WTC11 (cell line): ENCODE measurements at regions not wholly inside any gene's neighbourhood (a gene's known extent, or its start where the extent isn't known, plus 50 kb on each side); places are given as distances from the start of the nearest gene placed in this dataset.

ENCODE experiments used
- ATAC-seq: fragments of 200-7000 bp; cut with Tn5 transposase; 2 replicates; pipeline ENCODE4 v1.10.0; 2021; ENCODE audit warnings: mild to moderate bottlenecking, moderate library complexity
- CTCF ChIA-PET: fragments of 300-600 bp; sonication (Branson Sonifier 250); formaldehyde crosslinking; loops from one replicate; lab custom pipeline; 2021; ENCODE audit warnings: antibody characterized with exemption; lab: Charles Lee
- POLR2A ChIA-PET: fragments of 350-600 bp; sonication (Branson Sonifier 250); formaldehyde crosslinking; loops from one replicate; lab custom pipeline; 2021; ENCODE audit warnings: antibody characterized with exemption; lab: Charles Lee
- DNase-seq: peaks from one replicate; pipeline ENCODE4 v3.0.0; 2021; ENCODE audit warnings: low spot score
- H3K27ac Mint-ChIP-seq: 2 replicates; pipeline ENCODE4 v1.8.0; 2021; ENCODE audit warnings: mixed read lengths
- H3K27me3 Mint-ChIP-seq: 2 replicates; pipeline ENCODE4 v1.8.0; 2021; ENCODE audit warnings: low read depth, mild to moderate bottlenecking, moderate library complexity, mixed read lengths
- H3K36me3 Mint-ChIP-seq: 2 replicates; pipeline ENCODE4 v1.8.0; 2021; ENCODE audit warnings: mixed read lengths
- H3K4me1 Mint-ChIP-seq: 2 replicates; pipeline ENCODE4 v1.8.0; 2022; ENCODE audit warnings: mixed read lengths
- H3K4me3 Mint-ChIP-seq: 2 replicates; pipeline ENCODE4 v1.8.0; 2021; ENCODE audit warnings: mild to moderate bottlenecking, moderate library complexity, mixed read lengths
- H3K9me3 Mint-ChIP-seq: 2 replicates; pipeline ENCODE4 v1.8.0; 2021; ENCODE audit warnings: mixed read lengths
- AFF4 ChIP-seq: sonication (generic); formaldehyde crosslinking; IDR thresholded peaks from 2 replicates; pipeline ENCODE4 v1.8.1; 2023; ENCODE audit warnings: mild to moderate bottlenecking, missing genetic modification reagents, borderline replicate concordance
- CBFB ChIP-seq: sonication (generic); formaldehyde crosslinking; IDR thresholded peaks from 2 replicates; pipeline ENCODE4 v1.8.1; 2022; ENCODE audit warnings: mild to moderate bottlenecking, low read depth, missing genetic modification reagents
- CDX4 ChIP-seq: fragments of 250-450 bp; sonication (Bioruptor Pico); IDR thresholded peaks from 2 replicates; pipeline ENCODE4 v1.9.0; 2021; ENCODE audit warnings: moderate library complexity, mild to moderate bottlenecking, inconsistent platforms, borderline replicate concordance
- CTCF ChIP-seq: fragments of 200-600 bp; IDR thresholded peaks from 2 replicates; pipeline ENCODE4 v1.8.0; 2022; ENCODE audit warnings: antibody characterized with exemption
- E2F5 ChIP-seq: sonication (generic); formaldehyde crosslinking; IDR thresholded peaks from 2 replicates; pipeline ENCODE4 v1.8.1; 2022; ENCODE audit warnings: mild to moderate bottlenecking, moderate library complexity, missing genetic modification reagents
- ESRRA ChIP-seq: sonication (generic); formaldehyde crosslinking; IDR thresholded peaks from 2 replicates; pipeline ENCODE4 v1.8.1; 2022; ENCODE audit warnings: mild to moderate bottlenecking, missing genetic modification reagents, borderline replicate concordance
- FOXJ3 ChIP-seq: sonication (generic); formaldehyde crosslinking; IDR thresholded peaks from 2 replicates; pipeline ENCODE4 v1.9.0; 2021; ENCODE audit warnings: missing genetic modification reagents, mild to moderate bottlenecking, borderline replicate concordance
- FOXK1 ChIP-seq: sonication (generic); formaldehyde crosslinking; IDR thresholded peaks from 2 replicates; pipeline ENCODE4 v1.8.0; 2022; ENCODE audit warnings: mild to moderate bottlenecking, moderate library complexity, missing genetic modification reagents
- FOXP1 ChIP-seq: sonication (generic); formaldehyde crosslinking; IDR thresholded peaks from 2 replicates; pipeline ENCODE4 v1.8.0; 2022; ENCODE audit warnings: missing genetic modification reagents, mild to moderate bottlenecking, moderate library complexity, borderline replicate concordance
- GABPB1 ChIP-seq: sonication (generic); formaldehyde crosslinking; IDR thresholded peaks from 2 replicates; pipeline ENCODE4 v1.8.1; 2023; ENCODE audit warnings: mild to moderate bottlenecking, missing genetic modification reagents
- GTF2I ChIP-seq: fragments of 250-450 bp; sonication (Bioruptor Pico); conservative IDR thresholded peaks from 2 replicates; pipeline ENCODE4 v1.4.0; 2021; ENCODE audit warnings: mild to moderate bottlenecking
- IRF1 ChIP-seq: sonication (generic); formaldehyde crosslinking; IDR thresholded peaks from 2 replicates; pipeline ENCODE4 v1.8.0; 2023; ENCODE audit warnings: missing genetic modification reagents
- JAZF1 ChIP-seq: fragments of 250-450 bp; sonication (Bioruptor Pico); IDR thresholded peaks from 2 replicates; pipeline ENCODE4 v1.9.0; 2021; ENCODE audit warnings: moderate library complexity, mild to moderate bottlenecking, inconsistent platforms
- JUN ChIP-seq: sonication (generic); formaldehyde crosslinking; IDR thresholded peaks from 2 replicates; pipeline ENCODE4 v1.8.0; 2023; ENCODE audit warnings: mild to moderate bottlenecking, missing genetic modification reagents
- MXD4 ChIP-seq: fragments of 250-450 bp; sonication (Bioruptor Pico); IDR thresholded peaks from 2 replicates; pipeline ENCODE4 v1.8.0; 2021; ENCODE audit warnings: mild to moderate bottlenecking, moderate library complexity, borderline replicate concordance
- NFATC4 ChIP-seq: fragments of 250-450 bp; sonication (Bioruptor Pico); IDR thresholded peaks from 2 replicates; pipeline ENCODE4 v1.9.0; 2021; ENCODE audit warnings: mild to moderate bottlenecking
- NR1H2 ChIP-seq: sonication (generic); formaldehyde crosslinking; IDR thresholded peaks from 2 replicates; pipeline ENCODE4 v1.9.0; 2021; ENCODE audit warnings: mild to moderate bottlenecking, moderate library complexity, missing genetic modification reagents
- PRRX2 ChIP-seq: fragments of 250-450 bp; sonication (Bioruptor Pico); IDR thresholded peaks from 2 replicates; pipeline ENCODE4 v1.8.0; 2021; ENCODE audit warnings: mild to moderate bottlenecking
- SMAD3 ChIP-seq: sonication (generic); formaldehyde crosslinking; IDR thresholded peaks from 2 replicates; pipeline ENCODE4 v1.8.0; 2022; ENCODE audit warnings: missing genetic modification reagents, mild to moderate bottlenecking, borderline replicate concordance
- USF1 ChIP-seq: sonication (generic); formaldehyde crosslinking; IDR thresholded peaks from 2 replicates; pipeline ENCODE4 v1.8.0; 2022; ENCODE audit warnings: mild to moderate bottlenecking, missing genetic modification reagents
- ZBTB43 ChIP-seq: sonication (generic); formaldehyde crosslinking; IDR thresholded peaks from 2 replicates; pipeline ENCODE4 v1.8.1; 2023; ENCODE audit warnings: mild to moderate bottlenecking, missing genetic modification reagents
- ZNF232 ChIP-seq: sonication (generic); formaldehyde crosslinking; IDR thresholded peaks from 2 replicates; pipeline ENCODE4 v1.8.0; 2022; ENCODE audit warnings: mild to moderate bottlenecking, missing genetic modification reagents

GRCh38 chr11:70763606-70764005 is 365.3 kb downstream of the CTTN start:
- ATAC-seq: no peak
- H3K27me3 Mint-ChIP-seq: no peaks in the 10 kb centered on the region
- DNase-seq: no peak
- H3K36me3 Mint-ChIP-seq: peaks cover 6% of the 10 kb centered on the region
- H3K4me3 Mint-ChIP-seq: no peak overlapping the region
- H3K27ac Mint-ChIP-seq: no peak overlapping the region
- ChIA-PET CTCF (no interaction called here), POLR2A (no interaction called here)
- TF ChIP-seq GTF2I (CRISPR knock-in tag) (no peak), CTCF (no peak), E2F5 (CRISPR knock-in tag) (no peak), CBFB (CRISPR knock-in tag) (no peak), JAZF1 (CRISPR knock-in tag) (no peak), FOXK1 (CRISPR knock-in tag) (no peak)
- peaks cover 9% of the 10 kb centered on the region for H3K9me3 Mint-ChIP-seq
- peaks cover 13% of the 10 kb centered on the region for H3K4me1 Mint-ChIP-seq

- H3K27ac Mint-ChIP-seq: no peak overlapping the region
- CTCF ChIA-PET: no interaction called here
- no peak overlapping the region for H3K4me3 Mint-ChIP-seq
- peaks cover 13% of the 10 kb centered on the region for H3K4me1 Mint-ChIP-seq
- POLR2A ChIA-PET: no interaction called here
- ATAC-seq: no peak
- H3K36me3 Mint-ChIP-seq: peaks cover 6% of the 10 kb centered on the region
- peaks cover 7% of the 10 kb centered on the region for H3K9me3 Mint-ChIP-seq
- no peaks in the 10 kb centered on the region for H3K27me3 Mint-ChIP-seq
- no peak for DNase-seq
- TF ChIP-seq FOXP1 (CRISPR knock-in tag) (no peak), PRRX2 (CRISPR knock-in tag) (no peak), ESRRA (CRISPR knock-in tag) (no peak), SMAD3 (CRISPR knock-in tag) (no peak), MXD4 (CRISPR knock-in tag) (no peak), NFATC4 (CRISPR knock-in tag) (no peak), CBFB (CRISPR knock-in tag) (no peak), CDX4 (no peak), ZNF232 (CRISPR knock-in tag) (no peak)
These were observed 366.1 kb downstream of the CTTN start for GRCh38 chr11:70764356-70764905.

GRCh38 chr11:70766901-70767300 is 368.6 kb downstream of the CTTN start:
- ChIA-PET CTCF (interaction anchor here (0.5 kb wide), 1 partner anchor 299 kb away, joined by 3 read pairs; no protein-coding TSS in a partner anchor), POLR2A (no interaction called here)
- H3K27ac Mint-ChIP-seq: no peak overlapping the region
- DNase-seq (no peak), ATAC-seq (no peak)
- no peak overlapping the region for H3K4me3 Mint-ChIP-seq
- no peaks in the 10 kb centered on the region for H3K9me3 Mint-ChIP-seq
- H3K4me1 Mint-ChIP-seq: peaks cover 3% of the 10 kb centered on the region
- H3K36me3 Mint-ChIP-seq: no peaks in the 10 kb centered on the region
- no peaks in the 10 kb centered on the region for H3K27me3 Mint-ChIP-seq
- TF ChIP-seq ZBTB43 (CRISPR knock-in tag) (no peak), JUN (CRISPR knock-in tag) (no peak), GABPB1 (CRISPR knock-in tag) (no peak), JAZF1 (CRISPR knock-in tag) (no peak), IRF1 (CRISPR knock-in tag) (no peak), NR1H2 (no peak), FOXJ3 (CRISPR knock-in tag) (no peak), USF1 (CRISPR knock-in tag) (no peak), AFF4 (CRISPR knock-in tag) (no peak)
